Thyroid gland (tissue), 4 donors: ENCODE measurements at regions not wholly inside any gene's neighbourhood (a gene's known extent, or its start where the extent isn't known, plus 50 kb on each side); places are given as distances from the start of the nearest gene placed in this dataset.

Source experiments
- DNase-seq, 2 donors: peaks; one replicate each; pipeline ENCODE4 v3.0.0-alpha.2; 2019
- H3K27ac ChIP-seq, 3 donors: fragments of 200-600 bp; sonication (generic); 1 replicate in 2 of 3; 2 replicates in 1 of 3; pipeline ENCODE4 v1.5.1; 2016 to 2019; ENCODE audit warnings: mild to moderate bottlenecking in 1 of 3, moderate library complexity in 1 of 3
- H3K27me3 ChIP-seq: fragments of 200-600 bp; sonication (generic); one replicate; pipeline ENCODE4 v1.5.1; 2019
- H3K36me3 ChIP-seq, 2 donors: fragments of 200-600 bp; sonication (generic); one replicate each; pipeline ENCODE4 v1.5.1; 2016 to 2019
- H3K4me1 ChIP-seq, 2 donors: fragments of 200-600 bp; sonication (generic); one replicate each; pipeline ENCODE4 v1.5.1; 2017 to 2019
- H3K4me3 ChIP-seq, 3 donors: fragments of 200-600 bp; sonication (generic); replicated peaks in 1 of 3; 1 replicate in 2 of 3; 2 replicates in 1 of 3; pipeline ENCODE4 v1.5.1; 2016; ENCODE audit warnings: mild to moderate bottlenecking in 1 of 3
- H3K9me3 ChIP-seq: fragments of 200-600 bp; sonication (generic); one replicate; pipeline ENCODE4 v1.5.1; 2017
- CTCF ChIP-seq, 6 experiments: fragments of 200-600 bp in 3 of 6; fragments of 450-650 bp in 3 of 6; sonication (generic) in 3 of 6; IDR thresholded peaks; one replicate each; pipeline ENCODE4 v1.5.1; 2016 to 2019; ENCODE audit warnings: antibody characterized with exemption in 6 of 6, mild to moderate bottlenecking in 2 of 6, inconsistent platforms in 1 of 6, moderate library complexity in 1 of 6
- POLR2A ChIP-seq, 2 donors: fragments of 450-650 bp; IDR thresholded peaks; one replicate each; pipeline ENCODE4 v1.6.1; 2017; ENCODE audit warnings: antibody characterized with exemption in 2 of 2, mild to moderate bottlenecking in 2 of 2, moderate library complexity in 1 of 2
- WGBS, 2 donors: methylation state at CpG; one replicate each; pipeline ENCODE4 v1.1.5; 2017; 5-methylcytosine and 5-hydroxymethylcytosine counted together
- intact Hi-C: fragments of 100-400 bp; cut with DNase I; formaldehyde crosslinking; loops from one replicate; pipeline ENCODE4 v1.15.1; 2023

GRCh38 chr10:63783882-63784281 lies 262.7 kb downstream of the REEP3 start:
- Histone ChIP-seq H3K36me3 (no peaks in the 10 kb centered on the region), H3K4me3 (no peak overlapping the region), H3K4me1 (no peaks in the 10 kb centered on the region), H3K9me3 (no peaks in the 10 kb centered on the region), H3K27ac (no peak overlapping the region), H3K27me3 (no peaks in the 10 kb centered on the region)
- 93 to 98% methylated on average over 1 of the region's 1 CpG for WGBS, 2 donors
- intact Hi-C loops, result no loop called here
- TF ChIP-seq CTCF (IDR thresholded peaks at IDR 0.05), result no peak
- no peak for TF ChIP-seq POLR2A (IDR thresholded peaks at IDR 0.05)
- DNase-seq, result no peak

- no peaks in the 10 kb centered on the region for H3K9me3 ChIP-seq
- WGBS, 2 donors, result 78 to 87% methylated on average over 3 of the region's 3 CpGs
- DNase-seq, result no peak
- H3K4me1 ChIP-seq, result no peaks in the 10 kb centered on the region
- intact Hi-C loops, result no loop called here
- no peak overlapping the region for H3K4me3 ChIP-seq
- H3K36me3 ChIP-seq, result no peaks in the 10 kb centered on the region
- H3K27me3 ChIP-seq, result no peaks in the 10 kb centered on the region
- no peak overlapping the region for H3K27ac ChIP-seq
- TF ChIP-seq CTCF (IDR thresholded peaks at IDR 0.05) (no peak), POLR2A (IDR thresholded peaks at IDR 0.05) (no peak)
Measured at GRCh38 chr10:63788152-63788821, 267.1 kb downstream of the REEP3 start.

- no peak for TF ChIP-seq CTCF (IDR thresholded peaks at IDR 0.05)
- no peak for TF ChIP-seq POLR2A (IDR thresholded peaks at IDR 0.05)
- intact Hi-C loops, result no loop called here
- Histone ChIP-seq H3K27ac (no peak overlapping the region), H3K36me3 (no peaks in the 10 kb centered on the region), H3K4me3 (no peak overlapping the region), H3K4me1 (peaks cover 0 to 16% of the 10 kb centered on the region in 2 donors), H3K9me3 (no peaks in the 10 kb centered on the region), H3K27me3 (no peaks in the 10 kb centered on the region)
- DNase-seq, result no peak
- 91 to 95% methylated on average over 8 of the region's 8 CpGs for WGBS, 2 donors
Measured at GRCh38 chr10:63795094-63795860, 274.1 kb downstream of the REEP3 start.

GRCh38 chr10:63798599-63799498 lies 277.6 kb downstream of the REEP3 start:
- Histone ChIP-seq H3K27ac (peak overlapping the region in 2 of 3 donors; percentile 16 to 53), H3K36me3 (no peaks in the 10 kb centered on the region), H3K4me3 (no peak overlapping the region), H3K27me3 (no peaks in the 10 kb centered on the region), H3K4me1 (peaks cover 0 to 18% of the 10 kb centered on the region in 2 donors), H3K9me3 (no peaks in the 10 kb centered on the region)
- TF ChIP-seq POLR2A (IDR thresholded peaks at IDR 0.05), result no peak
- TF ChIP-seq CTCF (IDR thresholded peaks at IDR 0.05), result no peak
- 29 to 33% methylated on average over 9 of the region's 9 CpGs for WGBS, 2 donors
- intact Hi-C loops, result no loop called here
- DNase-seq, result peak; percentile 56 to 57
